ENCODE measurements at regions not wholly inside any gene's neighbourhood (a gene's known extent, or its start where the extent isn't known, plus 50 kb on each side); places are given as distances from the start of the nearest gene placed in this dataset.

- TF ChIP-seq ZFX (IDR thresholded peaks at IDR 0.05; ENCODE audit: borderline replicate concordance): no peak
- TF ChIP-seq, protein P1, sequence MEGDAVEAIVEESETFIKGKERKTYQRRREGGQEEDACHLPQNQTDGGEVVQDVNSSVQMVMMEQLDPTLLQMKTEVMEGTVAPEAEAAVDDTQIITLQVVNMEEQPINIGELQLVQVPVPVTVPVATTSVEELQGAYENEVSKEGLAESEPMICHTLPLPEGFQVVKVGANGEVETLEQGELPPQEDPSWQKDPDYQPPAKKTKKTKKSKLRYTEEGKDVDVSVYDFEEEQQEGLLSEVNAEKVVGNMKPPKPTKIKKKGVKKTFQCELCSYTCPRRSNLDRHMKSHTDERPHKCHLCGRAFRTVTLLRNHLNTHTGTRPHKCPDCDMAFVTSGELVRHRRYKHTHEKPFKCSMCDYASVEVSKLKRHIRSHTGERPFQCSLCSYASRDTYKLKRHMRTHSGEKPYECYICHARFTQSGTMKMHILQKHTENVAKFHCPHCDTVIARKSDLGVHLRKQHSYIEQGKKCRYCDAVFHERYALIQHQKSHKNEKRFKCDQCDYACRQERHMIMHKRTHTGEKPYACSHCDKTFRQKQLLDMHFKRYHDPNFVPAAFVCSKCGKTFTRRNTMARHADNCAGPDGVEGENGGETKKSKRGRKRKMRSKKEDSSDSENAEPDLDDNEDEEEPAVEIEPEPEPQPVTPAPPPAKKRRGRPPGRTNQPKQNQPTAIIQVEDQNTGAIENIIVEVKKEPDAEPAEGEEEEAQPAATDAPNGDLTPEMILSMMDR (IDR thresholded peaks at IDR 0.05): no peak
- H3K27ac ChIP-seq: no peak overlapping the region
Measured at GRCh38 chr21:36247316-36248010, 72.5 kb upstream of the MORC3 start.

DNA sequence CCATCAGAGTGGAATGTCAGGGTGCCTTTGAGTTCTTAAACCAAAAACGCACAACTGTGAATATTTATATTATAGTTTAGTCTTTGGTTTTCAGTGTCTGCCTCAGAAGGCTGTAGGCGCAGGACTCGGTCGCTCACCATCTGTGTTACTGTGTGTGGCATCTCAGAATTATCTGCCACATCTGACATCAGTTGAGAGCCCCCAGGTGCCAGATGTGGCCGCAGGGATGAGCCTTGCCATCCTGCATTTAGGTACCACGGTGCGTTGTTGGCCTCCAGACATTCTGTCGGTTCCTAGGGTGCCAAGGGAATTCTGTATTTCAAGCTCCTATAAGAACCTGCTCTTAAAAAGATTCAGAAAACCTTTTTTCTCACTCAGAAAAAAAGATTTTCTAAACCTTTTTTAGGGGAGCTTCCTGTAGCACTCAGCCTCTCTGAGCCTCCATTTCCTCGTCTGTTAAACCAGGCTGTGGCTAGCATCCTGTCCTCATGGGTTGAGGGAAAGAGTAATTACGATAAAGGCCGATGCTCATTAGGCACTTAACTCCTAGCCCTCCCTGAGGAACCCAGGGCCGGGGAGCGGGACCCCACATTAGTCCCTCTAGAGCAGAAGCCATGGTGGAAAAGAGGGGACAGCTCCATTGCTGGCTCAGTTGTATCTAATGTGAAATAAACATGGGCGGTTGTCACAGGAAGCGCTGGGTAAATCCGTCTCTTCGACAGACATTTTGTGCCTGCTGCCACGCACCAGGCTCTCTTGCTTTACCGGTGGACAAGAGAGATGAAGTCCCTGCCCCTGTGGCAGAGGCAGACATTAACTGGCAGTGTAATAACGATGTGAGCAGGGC, 70.2 kb upstream of the MORC3 start:
- TF ChIP-seq, protein P1 (IDR thresholded peaks at IDR 0.05): no peak
- no peak for TF ChIP-seq ZFX (IDR thresholded peaks at IDR 0.05; ENCODE audit: borderline replicate concordance)
- H3K27ac ChIP-seq: no peak overlapping the region

- H3K27ac ChIP-seq: no peak overlapping the region
- TF ChIP-seq, protein P1 (IDR thresholded peaks at IDR 0.05): no peak
- no peak for TF ChIP-seq ZFX (IDR thresholded peaks at IDR 0.05; ENCODE audit: borderline replicate concordance)
Measured at GRCh38 chr21:36250423-36251075, 69.4 kb upstream of the MORC3 start.

DNA sequence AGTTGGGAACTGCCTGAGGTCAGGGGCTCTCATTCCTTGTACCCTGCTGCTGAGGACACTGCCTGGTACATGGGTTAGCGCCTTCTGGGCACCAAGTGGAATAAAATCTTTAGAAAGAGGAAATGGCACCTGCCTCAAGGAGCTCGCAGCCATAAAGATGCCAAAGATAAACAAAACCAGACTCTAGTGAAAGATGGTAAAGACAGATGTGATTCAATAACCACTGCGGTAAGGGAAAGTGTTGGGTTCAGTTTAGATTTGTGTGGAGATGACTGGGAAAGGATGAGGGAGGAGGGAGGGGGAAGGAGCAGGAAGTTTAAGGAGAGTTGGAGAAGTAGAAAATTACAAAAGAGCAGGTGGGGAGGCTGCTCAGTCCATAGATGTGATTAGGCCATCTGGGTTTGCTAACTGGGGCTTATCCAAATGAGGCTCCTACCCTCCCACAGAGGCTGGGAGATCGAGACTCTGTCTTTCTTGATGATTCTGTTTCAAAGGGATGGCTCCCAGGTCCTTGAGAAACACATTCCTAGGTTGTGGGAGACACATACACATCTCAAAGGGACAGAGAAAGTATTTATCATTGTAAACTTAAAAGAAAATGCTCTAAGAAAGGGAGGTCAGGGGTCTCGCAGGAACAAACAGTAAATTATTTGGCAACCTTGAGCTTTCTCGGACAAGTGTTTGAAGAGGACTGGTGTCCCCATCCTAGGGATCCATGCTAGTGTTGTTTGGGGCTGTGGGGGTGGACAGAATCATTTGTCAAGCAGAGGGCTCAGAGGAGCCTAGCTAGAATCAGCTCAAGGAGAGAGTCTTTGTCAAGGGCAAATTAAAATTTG, 65.7 kb upstream of the MORC3 start:
- no peak overlapping the region for H3K27ac ChIP-seq
- TF ChIP-seq, protein P1 (IDR thresholded peaks at IDR 0.05): no peak
- no peak for TF ChIP-seq ZFX (IDR thresholded peaks at IDR 0.05; ENCODE audit: borderline replicate concordance)

DNA sequence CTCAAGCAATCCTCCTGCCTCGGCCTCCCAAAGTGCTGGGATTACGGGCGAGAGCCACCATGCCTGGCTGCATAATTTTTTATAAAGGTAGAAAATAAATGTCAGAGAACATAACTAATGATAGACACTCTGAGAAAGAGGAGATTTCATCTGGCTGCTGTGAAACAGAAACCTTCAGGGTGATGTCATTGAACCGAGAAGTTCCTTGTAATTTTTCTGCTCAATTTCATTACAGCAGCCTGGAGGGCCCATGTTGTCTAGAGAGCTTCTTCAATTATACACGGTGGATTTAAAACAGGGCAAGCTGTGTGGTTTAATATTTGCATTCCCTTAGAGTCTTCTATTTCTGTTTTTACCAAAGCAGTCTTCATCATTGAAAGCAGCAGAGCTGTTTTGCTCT, 64.3 kb upstream of the MORC3 start:
- no peak overlapping the region for H3K27ac ChIP-seq
- TF ChIP-seq, protein P1 (IDR thresholded peaks at IDR 0.05): no peak
- no peak for TF ChIP-seq ZFX (IDR thresholded peaks at IDR 0.05; ENCODE audit: borderline replicate concordance)

- TF ChIP-seq, protein P1 (IDR thresholded peaks at IDR 0.05): no peak
- TF ChIP-seq ZFX (IDR thresholded peaks at IDR 0.05; ENCODE audit: borderline replicate concordance): no peak
- no peak overlapping the region for H3K27ac ChIP-seq
Measured at GRCh38 chr21:36257657-36258056, 62.3 kb upstream of the MORC3 start.

Data from 22Rv1 (cell line).